H9 (cell line): ENCODE measurements at regions not wholly inside any gene's neighbourhood (a gene's known extent, or its start where the extent isn't known, plus 50 kb on each side); places are given as distances from the start of the nearest gene placed in this dataset.
A peak's percentile ranks its signal among the peaks of the same experiment; 100 is the strongest.

ENCODE experiments used
- DNase-seq: peaks from one replicate; pipeline ENCODE4 v3.0.0-alpha.2; 2017
- H2AFZ ChIP-seq: one replicate; pipeline ENCODE4 v1.6.1; 2013; ENCODE audit warnings: mild to moderate bottlenecking, low read length, control low read depth, moderate library complexity
- H2AK5ac ChIP-seq: 2 replicates; pipeline ENCODE4 v1.6.1; 2013; ENCODE audit warnings: low read length, control low read depth, mixed read lengths; ENCODE audit not compliant: insufficient read length
- H2BK120ac ChIP-seq: one replicate; pipeline ENCODE4 v1.6.1; 2013; ENCODE audit warnings: low read depth, mild to moderate bottlenecking, low read length, control low read depth, inconsistent platforms; ENCODE audit not compliant: poor library complexity, severe bottlenecking
- H2BK12ac ChIP-seq: 2 replicates; pipeline ENCODE4 v1.6.1; 2013; ENCODE audit warnings: low read length, control low read depth, mixed read lengths, low read depth; ENCODE audit not compliant: insufficient read length
- H2BK15ac ChIP-seq: 2 replicates; pipeline ENCODE4 v1.6.1; 2013; ENCODE audit warnings: low read depth, low read length, control low read depth
- H2BK20ac ChIP-seq: one replicate; pipeline ENCODE4 v1.6.1; 2013; ENCODE audit warnings: low read depth, mild to moderate bottlenecking, low read length, control low read depth, inconsistent platforms; ENCODE audit not compliant: poor library complexity, severe bottlenecking
- H2BK5ac ChIP-seq: 2 replicates; pipeline ENCODE4 v1.6.1; 2013; ENCODE audit warnings: low read length, control low read depth, mixed read lengths; ENCODE audit not compliant: insufficient read length
- H3K14ac ChIP-seq: 2 replicates; pipeline ENCODE4 v1.6.1; 2013; ENCODE audit warnings: low read length, control low read depth; ENCODE audit not compliant: insufficient read depth
- H3K18ac ChIP-seq: 2 replicates; pipeline ENCODE4 v1.6.1; 2013; ENCODE audit warnings: low read depth, mild to moderate bottlenecking, mixed read lengths, low read length, control low read depth; ENCODE audit not compliant: insufficient read length
- H3K23ac ChIP-seq: 2 replicates; pipeline ENCODE4 v1.6.1; 2013; ENCODE audit warnings: low read length, control low read depth, mixed read lengths, low read depth; ENCODE audit not compliant: insufficient read length
- H3K23me2 ChIP-seq: 2 replicates; pipeline ENCODE4 v1.6.1; 2013; ENCODE audit warnings: low read depth, mild to moderate bottlenecking, mixed read lengths, low read length, control low read depth; ENCODE audit not compliant: insufficient read length, poor library complexity, severe bottlenecking
- H3K27ac ChIP-seq: 2 replicates; pipeline ENCODE4 v1.5.1; 2013; ENCODE audit warnings: low read length, control low read depth, mixed read lengths, low read depth; ENCODE audit not compliant: insufficient read length
- H3K27me3 ChIP-seq: 2 replicates; pipeline ENCODE4 v1.6.1; 2013; ENCODE audit warnings: low read length, control low read depth, inconsistent platforms; ENCODE audit not compliant: insufficient read depth
- H3K4ac ChIP-seq: 2 replicates; pipeline ENCODE4 v1.6.1; 2013; ENCODE audit warnings: low read depth, mild to moderate bottlenecking, control low read depth, inconsistent platforms, low read length, moderate library complexity
- H3K4me1 ChIP-seq: 2 replicates; pipeline ENCODE4 v1.6.1; 2013; ENCODE audit warnings: low read length, control low read depth, inconsistent platforms; ENCODE audit not compliant: insufficient read depth
- H3K4me2 ChIP-seq: 2 replicates; pipeline ENCODE4 v1.6.1; 2013; ENCODE audit warnings: low read length, control low read depth, mixed read lengths; ENCODE audit not compliant: insufficient read length, insufficient read depth
- H3K56ac ChIP-seq: 2 replicates; pipeline ENCODE4 v1.6.1; 2013; ENCODE audit warnings: low read depth, mild to moderate bottlenecking, mixed read lengths, low read length, control low read depth; ENCODE audit not compliant: insufficient read length
- H3K79me1 ChIP-seq: 2 replicates; pipeline ENCODE4 v1.6.1; 2013; ENCODE audit warnings: low read depth, mild to moderate bottlenecking, moderate library complexity, low read length, control low read depth, inconsistent platforms; ENCODE audit not compliant: insufficient read depth, poor library complexity, severe bottlenecking
- H3K79me2 ChIP-seq: 2 replicates; pipeline ENCODE4 v1.6.1; 2013; ENCODE audit warnings: low read length, control low read depth, inconsistent platforms; ENCODE audit not compliant: insufficient read depth
- H3K9ac ChIP-seq: 2 replicates; pipeline ENCODE4 v1.6.1; 2013; ENCODE audit warnings: low read length, control low read depth, mixed read lengths; ENCODE audit not compliant: insufficient read length; ENCODE audit errors: extremely low read depth
- H3K9me3 ChIP-seq: one replicate; pipeline ENCODE4 v1.6.1; 2013; ENCODE audit warnings: low read depth, low read length, inconsistent platforms; ENCODE audit not compliant: control insufficient read depth
- H3T11ph ChIP-seq: one replicate; pipeline ENCODE4 v1.6.1; 2013; ENCODE audit warnings: mild to moderate bottlenecking, low read length, control low read depth, inconsistent platforms
- H4K20me1 ChIP-seq: one replicate; pipeline ENCODE4 v1.6.1; 2013; ENCODE audit not compliant: control insufficient read depth, insufficient read length, insufficient read depth
- H4K5ac ChIP-seq: 2 replicates; pipeline ENCODE4 v1.6.1; 2013; ENCODE audit warnings: low read depth, mild to moderate bottlenecking, mixed read lengths, low read length, control low read depth; ENCODE audit not compliant: insufficient read length
- H4K8ac ChIP-seq: replicated peaks from 2 replicates; pipeline ENCODE4 v1.6.1; 2013; ENCODE audit warnings: low read length, control low read depth, mixed read lengths, low read depth; ENCODE audit not compliant: insufficient read length
- H4K91ac ChIP-seq: 2 replicates; pipeline ENCODE4 v1.6.1; 2013; ENCODE audit warnings: low read depth, mild to moderate bottlenecking, moderate library complexity, mixed read lengths, low read length, control low read depth; ENCODE audit not compliant: insufficient read length
- H3K27ac Mint-ChIP-seq, 3 experiments: 2 replicates in 2 of 3; 3 replicates in 1 of 3; pipeline ENCODE4 v1.8.0; 2020 to 2021; ENCODE audit warnings: mixed read lengths in 3 of 3, mild to moderate bottlenecking in 1 of 3, moderate library complexity in 1 of 3
- H3K27me3 Mint-ChIP-seq: 2 replicates; pipeline ENCODE4 v1.8.0; 2021; ENCODE audit warnings: low read depth, mild to moderate bottlenecking, moderate library complexity, mixed read lengths
- H3K36me3 Mint-ChIP-seq, 3 experiments: 2 replicates in 2 of 3; 3 replicates in 1 of 3; pipeline ENCODE4 v1.8.0; 2020 to 2021; ENCODE audit warnings: low read depth in 3 of 3, mixed read lengths in 3 of 3; ENCODE audit not compliant: insufficient read depth in 1 of 3
- H3K4me1 Mint-ChIP-seq, 2 experiments: 2 replicates each; pipeline ENCODE4 v1.8.0; 2020; ENCODE audit warnings: mixed read lengths in 2 of 2
- H3K4me3 Mint-ChIP-seq, 2 experiments: 2 replicates in 1 of 2; 3 replicates in 1 of 2; pipeline ENCODE4 v1.8.0; 2020 to 2021; ENCODE audit warnings: mild to moderate bottlenecking in 2 of 2, mixed read lengths in 2 of 2, moderate library complexity in 1 of 2
- H3K9me3 Mint-ChIP-seq, 2 experiments: 2 replicates in 1 of 2; 3 replicates in 1 of 2; pipeline ENCODE4 v1.8.0; 2020; ENCODE audit warnings: mild to moderate bottlenecking in 2 of 2, mixed read lengths in 2 of 2, moderate library complexity in 1 of 2
- WGBS: extraction: QIAGEN DNeasy Blood & Tissue Kit; methylation state at CpG from one replicate; pipeline ENCODE4 v1.1.7; 2013; ENCODE audit warnings: missing lambda C conversion rate, low lambda C conversion rate, mixed read lengths; ENCODE audit not compliant: insufficient read length; ENCODE audit errors: extremely low coverage; 5-methylcytosine and 5-hydroxymethylcytosine counted together
- TF ChIP-seq, protein P1 (sequence below): fragments of 200-600 bp; sonication (generic); conservative IDR thresholded peaks from 3 replicates; pipeline ENCODE4 v1.8.0; 2021; ENCODE audit warnings: antibody characterized with exemption, mild to moderate bottlenecking

DNA sequence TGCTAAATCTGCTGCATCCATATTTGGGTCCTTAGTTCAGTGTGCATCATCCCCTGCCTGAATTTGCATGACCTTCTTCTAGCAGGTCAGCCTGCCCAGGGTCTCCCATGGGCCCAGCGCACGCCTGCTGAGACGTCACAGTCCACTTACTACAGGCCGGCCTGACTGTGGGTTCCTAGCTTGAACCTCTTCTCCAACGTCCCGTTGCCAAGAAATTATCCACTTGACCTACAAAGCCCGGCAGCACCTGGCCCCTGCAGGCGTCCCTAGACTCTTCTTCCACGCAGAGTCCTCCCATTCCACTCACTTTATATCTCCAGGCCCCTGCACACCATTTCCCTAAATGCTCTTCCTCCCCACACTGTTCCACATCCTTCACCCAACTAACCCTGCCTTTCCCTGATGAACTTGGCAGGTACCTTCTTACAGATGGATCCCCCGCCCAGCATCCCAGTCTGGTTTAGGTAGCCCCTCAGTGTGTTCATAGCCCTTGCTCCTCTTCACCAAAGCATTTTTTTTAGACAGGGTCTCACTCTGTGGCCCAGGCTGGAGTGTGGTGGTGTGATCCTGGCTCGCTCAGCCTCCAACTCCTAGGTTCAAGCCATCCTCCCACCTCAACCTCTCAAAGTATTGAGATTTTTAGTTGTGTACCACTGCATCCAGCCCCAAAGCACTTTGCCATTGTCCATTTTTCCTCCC lies 155.0 kb upstream of the SOX1 start:
- no peak overlapping the region for H2BK5ac ChIP-seq
- no peaks in the 10 kb centered on the region for H3K79me1 ChIP-seq
- no peaks in the 10 kb centered on the region for H3K23me2 ChIP-seq
- H3K27me3 ChIP-seq: no peaks in the 10 kb centered on the region
- no peak overlapping the region for H3K9ac ChIP-seq
- TF ChIP-seq, protein P1, sequence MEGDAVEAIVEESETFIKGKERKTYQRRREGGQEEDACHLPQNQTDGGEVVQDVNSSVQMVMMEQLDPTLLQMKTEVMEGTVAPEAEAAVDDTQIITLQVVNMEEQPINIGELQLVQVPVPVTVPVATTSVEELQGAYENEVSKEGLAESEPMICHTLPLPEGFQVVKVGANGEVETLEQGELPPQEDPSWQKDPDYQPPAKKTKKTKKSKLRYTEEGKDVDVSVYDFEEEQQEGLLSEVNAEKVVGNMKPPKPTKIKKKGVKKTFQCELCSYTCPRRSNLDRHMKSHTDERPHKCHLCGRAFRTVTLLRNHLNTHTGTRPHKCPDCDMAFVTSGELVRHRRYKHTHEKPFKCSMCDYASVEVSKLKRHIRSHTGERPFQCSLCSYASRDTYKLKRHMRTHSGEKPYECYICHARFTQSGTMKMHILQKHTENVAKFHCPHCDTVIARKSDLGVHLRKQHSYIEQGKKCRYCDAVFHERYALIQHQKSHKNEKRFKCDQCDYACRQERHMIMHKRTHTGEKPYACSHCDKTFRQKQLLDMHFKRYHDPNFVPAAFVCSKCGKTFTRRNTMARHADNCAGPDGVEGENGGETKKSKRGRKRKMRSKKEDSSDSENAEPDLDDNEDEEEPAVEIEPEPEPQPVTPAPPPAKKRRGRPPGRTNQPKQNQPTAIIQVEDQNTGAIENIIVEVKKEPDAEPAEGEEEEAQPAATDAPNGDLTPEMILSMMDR: no peak
- peaks cover 0 to 5% of the 10 kb centered on the region in 2 experiments; a peak in 1 of 4 replicates for H3K4me1 Mint-ChIP-seq
- H3K14ac ChIP-seq: no peak overlapping the region
- H3K27ac Mint-ChIP-seq: no peak overlapping the region
- H3K9me3 ChIP-seq: no peaks in the 10 kb centered on the region
- no peak overlapping the region for H2BK15ac ChIP-seq
- no peaks in the 10 kb centered on the region; a peak in 1 of 7 replicates for H3K36me3 Mint-ChIP-seq
- no peak overlapping the region for H4K91ac ChIP-seq
- no peak overlapping the region for H3K4me2 ChIP-seq
- no peaks in the 10 kb centered on the region for H3K9me3 Mint-ChIP-seq
- no peak overlapping the region for H4K5ac ChIP-seq
- no peak overlapping the region for H2BK12ac ChIP-seq
- H3T11ph ChIP-seq: no peak overlapping the region
- peak; percentile 14 for DNase-seq
- no peak overlapping the region for H2BK20ac ChIP-seq
- H3K27me3 Mint-ChIP-seq: peaks cover 43% of the 10 kb centered on the region
- no peaks in the 10 kb centered on the region for H4K20me1 ChIP-seq
- no peak overlapping the region for H3K23ac ChIP-seq
- H3K4ac ChIP-seq: no peak overlapping the region
- H3K18ac ChIP-seq: no peak overlapping the region
- H3K79me2 ChIP-seq: no peaks in the 10 kb centered on the region
- WGBS: no CpG with 5 or more reads among the region's 11 CpGs
- H3K4me3 Mint-ChIP-seq: no peak overlapping the region
- H2AFZ ChIP-seq: no peak overlapping the region
- no peak overlapping the region for H4K8ac ChIP-seq
- H3K56ac ChIP-seq: no peak overlapping the region
- H3K4me1 ChIP-seq: no peaks in the 10 kb centered on the region
- H3K27ac ChIP-seq: no peak overlapping the region
- H2BK120ac ChIP-seq: no peak overlapping the region
- H2AK5ac ChIP-seq: no peak overlapping the region
